Stimulated activated CD8-positive, alpha-beta memory T cell treated with anti-CD3 and anti-CD28 coated beads, Interleukin-4, amount 100 ng/mL, for 1 hour (primary cell): ENCODE measurements at regions not wholly inside any gene's neighbourhood (a gene's known extent, or its start where the extent isn't known, plus 50 kb on each side); places are given as distances from the start of the nearest gene placed in this dataset.

Experiments used
- DNase-seq, 2 donors: peaks; one replicate each; pipeline ENCODE4 v3.0.0-alpha.2; 2020; ENCODE audit warnings: low read depth in 2 of 2, low spot score in 1 of 2

- no peak for DNase-seq
Measured at GRCh38 chr6:137816688-137817618, 50.1 kb upstream of the TNFAIP3 start.
